ENCODE measurements at regions not wholly inside any gene's neighbourhood (a gene's known extent, or its start where the extent isn't known, plus 50 kb on each side); places are given as distances from the start of the nearest gene placed in this dataset.
"Not testable (repeated sequence)": the region's sequence is repeated elsewhere in the genome, so short reads cannot be mapped to it uniquely, and the experiment has no call there.

GRCh38 chr6:115133790-115134189, 791.0 kb upstream of the HS3ST5 start:
- DNase-seq (ENCODE audit: low spot score) (no peak), ATAC-seq (no peak)
- Mint-ChIP-seq H3K9me3 (no peaks in the 10 kb centered on the region), H3K4me3 (no peak overlapping the region), H3K36me3 (no peaks in the 10 kb centered on the region), H3K4me1 (peaks cover 8% of the 10 kb centered on the region; the same call in 1 of the 2 replicates), H3K27me3 (ENCODE audit: low read depth) (no peaks in the 10 kb centered on the region), H3K27ac (no peak overlapping the region)
- 0 out of 2 replicates have a peak, but pooled peaks have one; percentile 28 for TF ChIP-seq GABPB1 (CRISPR knock-in tag; IDR thresholded peaks at IDR 0.05)
- no peak for TF ChIP-seq ZNF219 (CRISPR knock-in tag; IDR thresholded peaks at IDR 0.05; ENCODE audit: borderline replicate concordance)
- no peak for TF ChIP-seq EMX1 (CRISPR knock-in tag; IDR thresholded peaks at IDR 0.05)
- TF ChIP-seq ZNF512 (CRISPR knock-in tag; IDR thresholded peaks at IDR 0.05; ENCODE audit: borderline replicate concordance): no peak
- no peak for TF ChIP-seq AFF4 (CRISPR knock-in tag; IDR thresholded peaks at IDR 0.05; ENCODE audit: borderline replicate concordance)
- no peak for TF ChIP-seq ZNF416 (CRISPR knock-in tag; IDR thresholded peaks at IDR 0.05)
- TF ChIP-seq IRF1 (CRISPR knock-in tag; IDR thresholded peaks at IDR 0.05): no peak
- no peak for TF ChIP-seq MYBL2 (CRISPR knock-in tag; IDR thresholded peaks at IDR 0.05)
- ChIA-PET POLR2A (no interaction called here), CTCF (no interaction called here)

GRCh38 chr6:115131709-115132490, 789.1 kb upstream of the HS3ST5 start:
- Mint-ChIP-seq H3K4me1 (peaks cover 5% of the 10 kb centered on the region; the same call in 1 of the 2 replicates), H3K36me3 (no peaks in the 10 kb centered on the region), H3K27me3 (ENCODE audit: low read depth) (no peaks in the 10 kb centered on the region), H3K27ac (no peak overlapping the region), H3K4me3 (no peak overlapping the region), H3K9me3 (no peaks in the 10 kb centered on the region)
- ATAC-seq: no peak
- no peak for DNase-seq (ENCODE audit: low spot score)
- ChIA-PET POLR2A (no interaction called here), CTCF (no interaction called here)
- no peak for TF ChIP-seq ZSCAN18 (CRISPR knock-in tag; IDR thresholded peaks at IDR 0.05)
- TF ChIP-seq ATF1 (CRISPR knock-in tag; IDR thresholded peaks at IDR 0.05): no peak
- no peak for TF ChIP-seq CBFB (CRISPR knock-in tag; IDR thresholded peaks at IDR 0.05; ENCODE audit: low read depth)
- TF ChIP-seq HMGA2 (CRISPR knock-in tag; IDR thresholded peaks at IDR 0.05): no peak
- TF ChIP-seq AFF4 (CRISPR knock-in tag; IDR thresholded peaks at IDR 0.05; ENCODE audit: borderline replicate concordance): no peak
- TF ChIP-seq ETV6 (CRISPR knock-in tag; IDR thresholded peaks at IDR 0.05): no peak
- TF ChIP-seq PREB (CRISPR knock-in tag; IDR thresholded peaks at IDR 0.05; ENCODE audit: borderline replicate concordance): no peak
- TF ChIP-seq SMAD3 (CRISPR knock-in tag; IDR thresholded peaks at IDR 0.05; ENCODE audit: borderline replicate concordance): no peak
- TF ChIP-seq CREM (CRISPR knock-in tag; IDR thresholded peaks at IDR 0.05): no peak

- CTCF ChIA-PET; H3K4me1 Mint-ChIP-seq; ATAC-seq; H3K27ac Mint-ChIP-seq; H3K4me3 Mint-ChIP-seq; DNase-seq (ENCODE audit: low spot score); POLR2A ChIA-PET; H3K27me3 Mint-ChIP-seq (ENCODE audit: low read depth): not testable (repeated sequence)
- Mint-ChIP-seq H3K36me3 (peaks cover 24% of the 10 kb centered on the region), H3K9me3 (peaks cover 25% of the 10 kb centered on the region)
Measured at GRCh38 chr6:115121513-115121912, 778.7 kb upstream of the HS3ST5 start.
